MM.1S (cell line): ENCODE measurements at regions not wholly inside any gene's neighbourhood (a gene's known extent, or its start where the extent isn't known, plus 50 kb on each side); places are given as distances from the start of the nearest gene placed in this dataset.

Experiments used
- DNase-seq: peaks from one replicate; pipeline ENCODE4 v3.0.0-alpha.2; 2015
- H2AFZ ChIP-seq: fragments of 300-600 bp; sonication (generic); 2 replicates; pipeline ENCODE4 v1.6.0; 2016; ENCODE audit warnings: antibody characterized with exemption, low read length
- H3F3A ChIP-seq: fragments of 300-600 bp; sonication (generic); 2 replicates; pipeline ENCODE4 v1.6.1; 2016; ENCODE audit warnings: mild to moderate bottlenecking, antibody characterized with exemption, low read length, moderate library complexity, mixed read lengths; ENCODE audit not compliant: insufficient read depth
- H3K27ac ChIP-seq: fragments of 300-600 bp; sonication (generic); 2 replicates; pipeline ENCODE4 v1.5.1; 2016; ENCODE audit warnings: mild to moderate bottlenecking, low read length
- H3K27me3 ChIP-seq: fragments of 300-600 bp; sonication (generic); replicated peaks from 2 replicates; pipeline ENCODE4 v1.6.0; 2016; ENCODE audit warnings: low read length; ENCODE audit not compliant: insufficient read depth
- H3K36me3 ChIP-seq: fragments of 300-600 bp; sonication (generic); replicated peaks from 2 replicates; pipeline ENCODE4 v1.6.1; 2016; ENCODE audit warnings: mild to moderate bottlenecking, low read length, mixed read lengths; ENCODE audit not compliant: insufficient read depth
- H3K4me1 ChIP-seq: fragments of 300-600 bp; sonication (generic); 2 replicates; pipeline ENCODE4 v1.6.1; 2016; ENCODE audit warnings: low read length, mixed read lengths
- H3K4me2 ChIP-seq: fragments of 300-600 bp; sonication (generic); 2 replicates; pipeline ENCODE4 v1.6.0; 2016; ENCODE audit warnings: low read depth, low read length
- H3K4me3 ChIP-seq: fragments of 300-600 bp; sonication (generic); 2 replicates; pipeline ENCODE4 v1.5.1; 2016; ENCODE audit warnings: low read length, mixed read lengths
- H3K79me2 ChIP-seq: fragments of 300-600 bp; sonication (generic); 2 replicates; pipeline ENCODE4 v1.6.1; 2016; ENCODE audit warnings: mixed run types, low read length, mixed read lengths
- H3K9ac ChIP-seq: fragments of 300-600 bp; sonication (generic); 2 replicates; pipeline ENCODE4 v1.6.1; 2016; ENCODE audit warnings: low read length, mixed read lengths
- H3K9me2 ChIP-seq: fragments of 300-600 bp; sonication (generic); replicated peaks from 2 replicates; pipeline ENCODE4 v1.6.1; 2016; ENCODE audit warnings: mild to moderate bottlenecking, low read length, mixed read lengths; ENCODE audit not compliant: insufficient read depth
- H3K9me3 ChIP-seq: fragments of 300-600 bp; sonication (generic); replicated peaks from 2 replicates; pipeline ENCODE4 v1.6.1; 2016; ENCODE audit warnings: mild to moderate bottlenecking, low read length, mixed read lengths; ENCODE audit not compliant: insufficient read depth
- H4K20me1 ChIP-seq: fragments of 300-600 bp; sonication (generic); 2 replicates; pipeline ENCODE4 v1.6.1; 2016; ENCODE audit warnings: mild to moderate bottlenecking, low read length, moderate library complexity, mixed read lengths; ENCODE audit not compliant: insufficient read depth
- CTCF ChIP-seq: fragments of 300-600 bp; sonication (generic); IDR thresholded peaks from 2 replicates; pipeline ENCODE4 v1.5.1; 2016; ENCODE audit warnings: antibody characterized with exemption, low read length, mixed read lengths
- EZH2 ChIP-seq: fragments of 300-600 bp; sonication (generic); optimal IDR thresholded peaks from 2 replicates; pipeline ENCODE3; 2017; ENCODE audit warnings: low read depth, mild to moderate bottlenecking, antibody characterized with exemption, low read length, mixed read lengths
- EZH2phosphoT487 ChIP-seq: fragments of 300-600 bp; sonication (generic); IDR thresholded peaks from 2 replicates; pipeline ENCODE4 v1.6.1; 2018; ENCODE audit warnings: antibody characterized with exemption, low read length

- Histone ChIP-seq H3K4me2 (no peak overlapping the region), H3K4me1 (no peaks in the 10 kb centered on the region), H3K36me3 (no peaks in the 10 kb centered on the region), H3K79me2 (no peaks in the 10 kb centered on the region), H3K9me3 (no peaks in the 10 kb centered on the region), H3K27ac (no peak overlapping the region), H4K20me1 (no peaks in the 10 kb centered on the region), H3K9ac (no peak overlapping the region), H3K4me3 (no peak overlapping the region), H2AFZ (no peak overlapping the region), H3F3A (no peaks in the 10 kb centered on the region), H3K27me3 (no peaks in the 10 kb centered on the region), H3K9me2 (no peaks in the 10 kb centered on the region)
- TF ChIP-seq EZH2 (no peak), CTCF (no peak), EZH2phosphoT487 (no peak)
- DNase-seq = no peak
Observed at GRCh38 chr3:148238421-148238821, 459.3 kb upstream of the AGTR1 start.

GRCh38 chr3:148240351-148240750 lies 457.4 kb upstream of the AGTR1 start:
- Histone ChIP-seq H3K4me3 (no peak overlapping the region), H3K27ac (no peak overlapping the region), H3K9me2 (no peaks in the 10 kb centered on the region), H3K4me1 (no peaks in the 10 kb centered on the region), H2AFZ (no peak overlapping the region), H4K20me1 (no peaks in the 10 kb centered on the region), H3F3A (no peaks in the 10 kb centered on the region), H3K79me2 (no peaks in the 10 kb centered on the region), H3K27me3 (no peaks in the 10 kb centered on the region), H3K4me2 (no peak overlapping the region), H3K9me3 (no peaks in the 10 kb centered on the region), H3K36me3 (no peaks in the 10 kb centered on the region), H3K9ac (no peak overlapping the region)
- TF ChIP-seq EZH2 (no peak), CTCF (no peak), EZH2phosphoT487 (no peak)
- no peak for DNase-seq

- no peaks in the 10 kb centered on the region for H4K20me1 ChIP-seq
- TF ChIP-seq EZH2phosphoT487 (no peak), CTCF (no peak), EZH2 (no peak)
- H3K4me1 ChIP-seq = no peaks in the 10 kb centered on the region
- no peak overlapping the region for H3K4me3 ChIP-seq
- H3K27me3 ChIP-seq = no peaks in the 10 kb centered on the region
- no peaks in the 10 kb centered on the region for H3K36me3 ChIP-seq
- H2AFZ ChIP-seq = no peak overlapping the region
- no peak overlapping the region for H3K9ac ChIP-seq
- no peaks in the 10 kb centered on the region for H3K9me3 ChIP-seq
- H3K4me2 ChIP-seq = no peak overlapping the region
- H3K27ac ChIP-seq = no peak overlapping the region
- no peaks in the 10 kb centered on the region for H3K79me2 ChIP-seq
- no peak for DNase-seq
- no peaks in the 10 kb centered on the region for H3F3A ChIP-seq
- H3K9me2 ChIP-seq = no peaks in the 10 kb centered on the region
Observed at GRCh38 chr3:148243609-148244008, 454.1 kb upstream of the AGTR1 start.
